Adipocyte (in vitro differentiated cells): ENCODE measurements at regions not wholly inside any gene's neighbourhood (a gene's known extent, or its start where the extent isn't known, plus 50 kb on each side); places are given as distances from the start of the nearest gene placed in this dataset.

ENCODE experiments used
- DNase-seq: peaks from one replicate; pipeline ENCODE4 v3.0.0-alpha.2; 2015; ENCODE audit warnings: low read depth
- H3K27me3 ChIP-seq: replicated peaks from 2 replicates; pipeline ENCODE4 v1.7.0; 2013; ENCODE audit warnings: mild to moderate bottlenecking, low read length, moderate library complexity; ENCODE audit not compliant: control insufficient read depth, insufficient read depth
- H3K36me3 ChIP-seq: 2 replicates; pipeline ENCODE4 v1.7.0; 2013; ENCODE audit warnings: low read length, mild to moderate bottlenecking, moderate library complexity; ENCODE audit not compliant: control insufficient read depth, insufficient read depth, severe bottlenecking
- H3K4me1 ChIP-seq: 2 replicates; pipeline ENCODE4 v1.7.0; 2013; ENCODE audit warnings: mild to moderate bottlenecking, low read length, moderate library complexity; ENCODE audit not compliant: control insufficient read depth, insufficient read depth
- H3K4me3 ChIP-seq: 2 replicates; pipeline ENCODE4 v1.7.0; 2013; ENCODE audit warnings: mild to moderate bottlenecking, low read length, moderate library complexity
- H3K9ac ChIP-seq: 2 replicates; pipeline ENCODE4 v1.7.0; 2013; ENCODE audit warnings: mild to moderate bottlenecking, low read length, moderate library complexity
- H3K9me3 ChIP-seq: 2 replicates; pipeline ENCODE4 v1.7.0; 2013; ENCODE audit warnings: mild to moderate bottlenecking, low read length, moderate library complexity; ENCODE audit not compliant: control insufficient read depth

DNA sequence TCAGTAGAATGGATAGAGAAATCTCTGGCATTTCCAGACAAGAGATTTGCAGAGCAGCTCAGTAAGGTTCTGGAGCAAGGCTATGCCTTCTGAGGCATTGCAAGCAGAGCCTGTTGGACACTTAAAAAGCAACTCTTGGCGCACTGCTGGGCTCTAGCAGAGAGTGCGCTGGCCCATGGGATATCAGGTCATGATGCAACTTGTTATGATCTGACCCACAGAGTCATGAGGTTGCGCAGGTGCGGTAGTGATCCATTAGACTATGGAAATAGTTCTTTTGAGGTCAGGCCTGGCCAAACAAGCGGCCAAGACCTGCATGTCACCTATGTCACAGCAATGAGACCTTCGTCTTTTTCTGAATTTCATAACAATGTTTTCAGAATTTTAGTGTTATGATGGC lies 168.6 kb downstream of the TMTC3 start:
- no peak for DNase-seq
- Histone ChIP-seq H3K4me1 (peaks cover 55% of the 10 kb centered on the region), H3K36me3 (no peaks in the 10 kb centered on the region), H3K27me3 (no peaks in the 10 kb centered on the region), H3K9ac (peak overlapping the region; percentile 75), H3K9me3 (no peaks in the 10 kb centered on the region), H3K4me3 (peak overlapping the region; percentile 34)

DNA sequence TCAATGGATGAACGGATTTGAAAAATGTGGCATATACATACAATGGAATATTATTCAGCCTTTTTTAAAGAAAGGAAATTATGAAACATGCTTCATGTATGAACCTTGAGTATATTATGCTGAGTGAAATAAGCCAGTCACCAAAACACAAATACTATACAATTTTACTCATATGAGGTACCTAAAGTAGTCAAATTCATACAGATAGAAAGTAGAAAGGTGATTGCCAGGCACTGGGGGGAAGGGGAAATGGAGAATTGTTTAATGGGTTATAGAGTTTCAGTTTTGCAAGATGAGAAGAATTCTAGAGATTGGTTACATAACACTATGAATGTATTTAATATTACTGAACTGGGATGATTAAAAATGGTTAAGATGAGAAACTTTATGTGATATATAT lies 171.4 kb downstream of the TMTC3 start:
- Histone ChIP-seq H3K4me3 (no peak overlapping the region), H3K36me3 (no peaks in the 10 kb centered on the region), H3K27me3 (no peaks in the 10 kb centered on the region), H3K4me1 (peaks cover 26% of the 10 kb centered on the region), H3K9ac (no peak overlapping the region), H3K9me3 (no peaks in the 10 kb centered on the region)
- DNase-seq = no peak

DNA sequence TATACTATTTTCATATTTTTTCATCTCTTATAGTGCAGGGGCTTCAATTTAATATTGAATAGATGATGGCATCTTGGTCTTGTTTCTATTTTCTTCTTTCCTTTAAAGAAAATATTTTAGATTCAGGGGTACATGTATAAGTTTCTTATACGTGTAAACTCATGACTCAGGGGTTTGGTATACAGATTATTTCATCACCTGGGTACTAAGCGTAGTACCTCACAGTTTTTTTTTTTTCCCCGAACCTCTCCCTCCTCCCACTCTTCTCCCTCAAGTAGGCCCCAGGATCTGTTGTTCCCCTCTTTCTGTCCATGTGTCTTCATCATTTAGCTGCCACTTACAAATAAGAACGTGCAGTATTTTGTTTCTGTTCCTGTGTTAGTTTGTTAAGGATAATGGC lies 172.6 kb downstream of the TMTC3 start:
- no peaks in the 10 kb centered on the region for H3K36me3 ChIP-seq
- no peak overlapping the region for H3K4me3 ChIP-seq
- H3K9me3 ChIP-seq = no peaks in the 10 kb centered on the region
- no peaks in the 10 kb centered on the region for H3K27me3 ChIP-seq
- no peak overlapping the region for H3K9ac ChIP-seq
- no peak for DNase-seq
- H3K4me1 ChIP-seq = peaks cover 14% of the 10 kb centered on the region

DNA sequence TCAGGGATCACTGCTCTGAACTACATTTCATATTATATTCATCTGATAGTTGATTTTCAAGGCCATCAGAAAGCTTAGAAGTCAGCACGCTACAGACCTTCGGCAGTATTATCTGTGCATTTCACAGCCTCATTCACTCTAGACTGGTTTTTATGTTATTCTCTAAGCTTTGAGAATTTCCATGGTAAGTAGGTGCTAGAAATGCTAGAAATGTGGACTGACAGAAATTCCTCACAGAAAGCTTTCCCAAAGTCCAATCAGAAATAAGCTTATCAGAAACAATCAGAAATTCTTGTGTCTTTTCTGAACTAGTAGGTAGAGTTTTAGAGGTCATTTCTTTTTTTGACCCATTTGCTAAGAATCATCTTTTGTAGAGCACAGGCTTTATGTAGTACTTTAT lies 176.6 kb downstream of the TMTC3 start:
- no peak for DNase-seq
- H3K36me3 ChIP-seq = no peaks in the 10 kb centered on the region
- H3K9ac ChIP-seq = no peak overlapping the region
- no peaks in the 10 kb centered on the region for H3K4me1 ChIP-seq
- no peaks in the 10 kb centered on the region for H3K9me3 ChIP-seq
- no peaks in the 10 kb centered on the region for H3K27me3 ChIP-seq
- no peak overlapping the region for H3K4me3 ChIP-seq

DNA sequence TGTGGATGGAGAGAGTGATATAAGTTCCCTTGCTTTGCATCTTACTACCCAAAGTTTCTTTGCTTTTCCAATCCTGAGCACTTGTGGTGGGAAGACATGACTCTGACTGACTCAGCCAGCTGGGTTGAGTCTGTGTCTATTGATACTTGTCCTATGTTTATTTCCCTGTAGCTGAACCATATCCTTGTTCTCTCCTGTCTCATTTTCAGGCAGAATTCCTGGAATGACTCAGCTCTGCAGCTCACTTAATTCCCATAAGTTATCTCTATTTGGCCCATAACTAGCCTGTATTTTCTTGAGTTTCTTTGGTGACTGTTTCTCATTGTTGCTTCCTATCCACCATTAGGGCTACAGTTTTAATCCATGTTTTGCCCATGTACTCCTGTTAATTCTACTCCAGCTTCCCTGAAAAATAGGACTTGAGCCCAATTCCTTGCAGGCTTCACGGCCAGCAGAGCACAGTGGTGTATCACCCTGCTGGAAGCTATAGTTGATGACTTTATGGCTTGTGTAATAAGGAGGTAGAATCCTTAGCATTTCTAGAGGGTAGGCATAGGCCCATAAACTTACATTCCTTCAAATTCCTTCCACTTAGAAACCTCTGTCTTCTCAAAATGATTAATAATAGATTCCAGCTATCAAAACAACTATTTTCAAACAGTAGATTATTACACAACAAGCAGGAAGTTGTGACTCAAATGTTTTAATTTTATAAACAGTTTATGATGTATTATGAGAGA lies 183.1 kb downstream of the TMTC3 start:
- peak overlapping the region; percentile 63 for H3K4me3 ChIP-seq
- peak; percentile 87 for DNase-seq
- no peaks in the 10 kb centered on the region for H3K27me3 ChIP-seq
- no peaks in the 10 kb centered on the region for H3K9me3 ChIP-seq
- H3K9ac ChIP-seq = peak overlapping the region; percentile 68
- H3K4me1 ChIP-seq = peaks cover 33% of the 10 kb centered on the region
- no peaks in the 10 kb centered on the region for H3K36me3 ChIP-seq

- DNase-seq = peak; percentile 59
- H3K4me1 ChIP-seq = peaks cover 33% of the 10 kb centered on the region
- H3K9me3 ChIP-seq = no peaks in the 10 kb centered on the region
- peak overlapping the region; percentile 63 for H3K4me3 ChIP-seq
- H3K9ac ChIP-seq = peak overlapping the region; percentile 68
- no peaks in the 10 kb centered on the region for H3K36me3 ChIP-seq
- H3K27me3 ChIP-seq = no peaks in the 10 kb centered on the region
Observed at GRCh38 chr12:88325816-88326189, 183.7 kb downstream of the TMTC3 start.

DNA sequence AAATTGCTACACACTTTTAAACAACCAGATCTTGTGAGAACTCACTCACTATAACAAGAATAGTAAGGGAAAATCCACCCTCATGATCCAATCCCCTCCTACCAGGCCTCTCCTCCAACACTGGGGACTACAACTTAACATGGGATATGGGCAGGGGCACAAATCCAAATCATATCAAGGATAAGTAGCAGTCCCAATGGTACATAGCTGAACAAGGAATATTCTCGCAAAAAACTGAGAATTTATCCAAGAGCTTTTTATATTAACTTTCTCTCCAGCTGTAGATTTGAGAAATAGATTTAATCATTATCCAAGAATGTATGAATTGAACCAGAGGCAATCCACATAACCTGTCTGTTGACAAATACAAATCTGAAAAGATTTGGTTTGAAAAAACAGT lies 185.2 kb downstream of the TMTC3 start:
- Histone ChIP-seq H3K9me3 (no peaks in the 10 kb centered on the region), H3K9ac (no peak overlapping the region)
- no peak for DNase-seq

GRCh38 chr12:88328090-88328489 lies 186.0 kb downstream of the TMTC3 start:
- DNase-seq = no peak
- no peak overlapping the region for H3K4me3 ChIP-seq
- no peaks in the 10 kb centered on the region for H3K27me3 ChIP-seq
- no peak overlapping the region for H3K9ac ChIP-seq
- H3K4me1 ChIP-seq = peaks cover 33% of the 10 kb centered on the region
- H3K36me3 ChIP-seq = no peaks in the 10 kb centered on the region
- H3K9me3 ChIP-seq = no peaks in the 10 kb centered on the region

More for the DNA sequence above, 185.2 kb downstream of the TMTC3 start:
- Histone ChIP-seq H3K4me1 (peaks cover 33% of the 10 kb centered on the region), H3K36me3 (no peaks in the 10 kb centered on the region), H3K4me3 (no peak overlapping the region), H3K27me3 (no peaks in the 10 kb centered on the region)

GRCh38 chr12:88329833-88330232 lies 187.7 kb downstream of the TMTC3 start:
- Histone ChIP-seq H3K27me3 (no peaks in the 10 kb centered on the region), H3K9me3 (no peaks in the 10 kb centered on the region), H3K4me3 (no peak overlapping the region), H3K9ac (no peak overlapping the region), H3K4me1 (peaks cover 24% of the 10 kb centered on the region), H3K36me3 (no peaks in the 10 kb centered on the region)
- no peak for DNase-seq

DNA sequence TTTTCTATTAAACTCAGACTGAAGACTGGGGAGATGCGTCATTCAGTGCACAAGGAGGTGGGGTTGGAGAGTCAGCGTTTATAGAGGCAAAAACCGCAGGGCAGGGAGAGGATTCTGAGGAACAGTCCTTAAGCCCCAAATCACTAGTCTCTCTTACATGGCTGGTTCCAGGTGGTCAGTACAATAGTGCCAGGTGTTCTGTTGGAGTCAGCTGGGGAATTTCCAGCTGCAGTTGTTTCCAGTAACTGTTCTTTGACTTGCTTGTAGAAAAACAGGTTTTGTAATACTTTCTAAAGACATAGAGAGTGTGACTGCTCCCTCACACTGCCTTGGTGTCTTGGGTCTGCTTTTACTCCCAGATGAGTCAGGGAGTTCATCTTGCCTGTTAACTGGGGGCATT lies 192.2 kb downstream of the TMTC3 start:
- DNase-seq = peak; percentile 60
- Histone ChIP-seq H3K9ac (no peak overlapping the region), H3K4me1 (peaks cover 5% of the 10 kb centered on the region), H3K27me3 (no peaks in the 10 kb centered on the region), H3K36me3 (no peaks in the 10 kb centered on the region), H3K9me3 (no peaks in the 10 kb centered on the region), H3K4me3 (no peak overlapping the region)

GRCh38 chr12:88336076-88336739 lies 194.1 kb downstream of the TMTC3 start:
- Histone ChIP-seq H3K4me3 (no peak overlapping the region), H3K9me3 (no peaks in the 10 kb centered on the region), H3K4me1 (peaks cover 9% of the 10 kb centered on the region), H3K36me3 (no peaks in the 10 kb centered on the region), H3K9ac (no peak overlapping the region), H3K27me3 (no peaks in the 10 kb centered on the region)
- no peak for DNase-seq
